ENCODE measurements at regions not wholly inside any gene's neighbourhood (a gene's known extent, or its start where the extent isn't known, plus 50 kb on each side); places are given as distances from the start of the nearest gene placed in this dataset.

DNA sequence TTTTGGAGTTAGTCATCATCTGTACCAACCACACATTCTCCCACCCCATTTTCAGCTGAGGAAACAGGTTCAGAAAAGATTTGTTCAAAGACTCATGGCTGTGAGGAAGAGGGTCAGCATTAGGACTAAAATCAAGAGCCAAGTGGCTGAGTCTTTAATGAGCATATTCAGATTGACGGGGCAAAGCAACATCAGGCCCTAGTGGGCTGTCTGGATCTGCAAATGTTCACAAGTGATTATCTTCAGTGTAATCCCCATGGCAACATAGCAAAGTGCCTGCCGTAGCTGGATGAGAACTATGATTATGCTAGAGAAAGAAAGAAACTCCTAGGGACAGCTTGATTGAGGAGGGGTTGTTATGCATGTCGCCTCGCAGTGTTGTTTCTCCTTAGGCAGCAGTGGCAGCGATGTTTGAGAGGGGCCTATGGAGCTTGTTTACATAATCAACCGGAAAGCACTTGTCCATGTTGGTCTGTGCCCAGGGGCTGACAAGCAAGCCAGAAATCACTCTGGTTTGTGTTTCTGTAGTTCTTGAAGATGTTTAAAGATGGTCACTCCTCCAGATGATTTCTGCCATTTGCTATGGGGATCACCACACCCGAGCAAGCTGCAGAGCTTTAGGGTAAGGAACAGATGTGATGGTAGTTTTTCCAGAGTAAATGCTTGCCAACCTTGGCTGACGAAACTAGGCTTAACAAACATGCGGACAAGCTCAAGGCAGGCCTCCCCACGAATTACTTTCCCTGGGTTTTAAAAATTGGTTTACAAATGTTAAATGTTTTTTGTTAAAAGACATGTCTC lies 124.3 kb upstream of the MLIP start:
- Histone ChIP-seq H3K27me3 (ENCODE audit: low read depth) (no peaks in the 10 kb centered on the region), H3K4me3 (no peak overlapping the region), H3K9me3 (no peaks in the 10 kb centered on the region), H3K36me3 (no peaks in the 10 kb centered on the region), H3K27ac (no peak overlapping the region), H3K4me1 (no peaks in the 10 kb centered on the region)
- no peak for TF ChIP-seq CTCF (IDR thresholded peaks at IDR 0.05)
- DNase-seq (no peak), ATAC-seq (peak in 1 of 2 donors; percentile 46)
- intact Hi-C loops (cut with DNase I) = no loop called here

DNA sequence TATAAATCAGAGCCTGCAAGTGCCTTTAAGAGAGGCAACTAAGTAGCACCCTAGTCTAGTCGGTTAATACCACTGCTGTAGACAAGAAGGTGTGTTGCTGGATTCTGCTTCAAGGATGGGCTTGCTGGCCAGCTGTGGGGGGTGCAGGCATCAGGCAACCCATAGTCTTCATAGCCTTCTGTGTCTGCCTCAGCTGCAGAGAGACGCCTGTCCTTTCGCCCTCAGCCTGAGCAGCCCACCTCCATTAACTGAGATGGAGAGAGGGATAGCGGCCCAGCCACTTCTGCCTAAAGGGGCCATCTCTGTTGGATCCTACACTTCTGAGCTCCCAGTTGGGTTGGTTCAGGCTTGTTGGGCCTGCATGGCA lies 123.7 kb upstream of the MLIP start:
- intact Hi-C loops (cut with DNase I) = no loop called here
- ATAC-seq = no peak

GRCh38 chr6:53989504-53989903 lies 121.7 kb upstream of the MLIP start:
- no peaks in the 10 kb centered on the region for H3K36me3 ChIP-seq
- ATAC-seq = no peak
- no peaks in the 10 kb centered on the region for H3K27me3 ChIP-seq (ENCODE audit: low read depth)
- no peak for TF ChIP-seq CTCF (IDR thresholded peaks at IDR 0.05)
- H3K4me1 ChIP-seq = no peaks in the 10 kb centered on the region
- intact Hi-C loops (cut with DNase I) = no loop called here
- DNase-seq = no peak
- H3K27ac ChIP-seq = no peak overlapping the region
- no peak overlapping the region for H3K4me3 ChIP-seq
- H3K9me3 ChIP-seq = no peaks in the 10 kb centered on the region

More for the DNA sequence above, 123.7 kb upstream of the MLIP start:
- Histone ChIP-seq H3K36me3 (no peaks in the 10 kb centered on the region), H3K27ac (no peak overlapping the region), H3K4me3 (no peak overlapping the region), H3K27me3 (ENCODE audit: low read depth) (no peaks in the 10 kb centered on the region), H3K4me1 (no peaks in the 10 kb centered on the region), H3K9me3 (no peaks in the 10 kb centered on the region)
- no peak for DNase-seq
- TF ChIP-seq CTCF (IDR thresholded peaks at IDR 0.05) = no peak

DNA sequence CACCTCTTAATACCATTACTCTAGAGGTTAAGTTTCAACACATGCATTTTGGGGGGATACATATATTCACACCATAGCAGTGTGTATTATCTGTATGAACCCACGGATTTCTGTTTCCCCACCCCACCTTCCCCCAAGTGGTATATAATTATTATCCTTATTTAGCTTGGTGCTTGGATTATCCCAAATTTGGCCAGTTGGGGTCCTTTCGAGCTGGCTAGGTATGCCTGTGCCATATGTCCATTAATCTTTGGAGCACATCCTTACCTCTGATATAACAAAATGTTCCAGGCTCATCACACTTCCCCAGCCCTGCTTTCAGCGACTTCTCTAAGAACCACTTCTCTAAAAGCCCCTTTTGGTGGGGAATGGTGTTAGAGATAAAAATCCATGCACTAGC lies 118.7 kb upstream of the MLIP start:
- Histone ChIP-seq H3K27ac (no peak overlapping the region), H3K27me3 (ENCODE audit: low read depth) (no peaks in the 10 kb centered on the region), H3K4me3 (no peak overlapping the region), H3K36me3 (no peaks in the 10 kb centered on the region), H3K4me1 (no peaks in the 10 kb centered on the region), H3K9me3 (no peaks in the 10 kb centered on the region)
- intact Hi-C loops (cut with DNase I) = no loop called here
- ATAC-seq (no peak), DNase-seq (no peak)
- TF ChIP-seq CTCF (IDR thresholded peaks at IDR 0.05) = no peak

- ATAC-seq (no peak), DNase-seq (no peak)
- H3K27ac ChIP-seq = no peak overlapping the region
- H3K36me3 ChIP-seq = no peaks in the 10 kb centered on the region
- intact Hi-C loops (cut with DNase I) = no loop called here
- TF ChIP-seq CTCF (IDR thresholded peaks at IDR 0.05) = no peak
- no peaks in the 10 kb centered on the region for H3K9me3 ChIP-seq
- H3K27me3 ChIP-seq (ENCODE audit: low read depth) = no peaks in the 10 kb centered on the region
- no peak overlapping the region for H3K4me3 ChIP-seq
- no peaks in the 10 kb centered on the region for H3K4me1 ChIP-seq
Measured at GRCh38 chr6:53994201-53994600, 117.0 kb upstream of the MLIP start.

Measured in lower lobe of right lung (tissue), 2 donors.